Stimulated activated naive CD4-positive, alpha-beta T cell treated with Interleukin-2 at 50 U/mL for 16 hours (primary cell): ENCODE measurements at regions not wholly inside any gene's neighbourhood (a gene's known extent, or its start where the extent isn't known, plus 50 kb on each side); places are given as distances from the start of the nearest gene placed in this dataset.

Source experiments
- DNase-seq: peaks from one replicate; lab custom pipeline; 2025; lab: John Stamatoyannopoulos, UW

DNA sequence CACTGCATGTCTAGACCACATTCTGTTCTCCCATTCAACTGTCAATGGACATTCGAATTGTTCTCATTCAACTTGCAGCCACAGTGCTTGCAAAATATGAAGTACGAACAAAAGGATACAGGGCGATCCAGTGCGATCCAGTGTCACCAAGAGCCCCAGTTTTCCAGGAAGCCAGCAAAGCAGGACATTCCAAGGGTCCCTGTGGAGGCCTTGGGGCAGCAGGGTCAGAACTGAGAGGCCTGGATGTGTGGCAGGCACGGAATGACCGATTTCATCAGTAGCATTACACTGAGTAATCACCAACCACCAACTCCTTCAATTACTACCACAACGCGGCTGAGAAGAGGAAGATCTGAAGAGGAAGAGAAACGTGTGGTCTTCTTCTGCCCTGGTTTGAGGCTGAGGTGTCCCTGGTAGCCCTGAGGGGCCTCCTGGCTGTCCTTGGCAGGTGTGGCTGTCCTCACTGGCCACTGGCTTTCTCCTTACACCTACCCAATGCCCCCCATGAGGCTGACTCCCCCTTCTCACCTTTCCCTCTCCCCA, 172.7 kb upstream of the FHL2 start:
- DNase-seq: no peak

DNA sequence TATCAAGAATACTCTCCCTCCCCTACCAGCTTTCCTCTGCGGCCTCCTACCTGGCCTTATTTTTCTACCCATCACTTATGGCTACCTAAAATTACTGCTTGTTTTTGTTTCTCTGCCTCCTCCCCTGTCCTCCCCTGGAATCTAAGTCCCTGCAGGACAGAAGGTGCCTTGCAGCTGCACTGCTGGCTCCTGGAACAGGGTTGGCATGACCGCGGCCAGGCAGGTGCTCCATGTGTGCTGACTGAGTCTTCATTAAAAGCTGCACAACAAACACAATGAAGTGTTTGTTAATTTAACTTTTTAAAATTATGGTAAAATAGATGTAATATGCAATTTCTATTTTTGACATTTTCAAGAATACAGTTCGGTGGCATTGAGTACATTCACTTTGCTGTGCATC, 171.9 kb upstream of the FHL2 start:
- DNase-seq: no peak

- DNase-seq: no peak
These were observed 171.5 kb upstream of the FHL2 start for GRCh38 chr2:105570326-105570725.

DNA sequence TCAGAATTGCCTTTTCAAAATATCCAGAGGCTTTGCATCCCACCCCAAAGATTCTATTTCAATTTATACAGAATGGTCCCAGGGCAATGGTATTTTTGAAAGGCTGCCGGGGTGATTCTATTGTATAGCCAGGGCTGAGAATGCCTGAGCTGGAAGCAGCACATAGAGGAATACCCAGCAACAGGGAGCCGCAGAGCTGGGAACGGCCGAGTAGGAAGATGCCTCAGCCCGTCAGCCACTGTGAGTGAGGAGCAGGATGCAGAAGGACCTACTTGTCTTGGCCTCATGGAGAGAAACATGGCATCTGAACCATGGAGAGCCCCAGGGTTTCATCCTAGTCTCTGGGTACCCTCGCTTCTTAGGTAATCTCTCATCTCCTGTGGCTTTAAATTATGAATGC, 170.8 kb upstream of the FHL2 start:
- DNase-seq: no peak

DNA sequence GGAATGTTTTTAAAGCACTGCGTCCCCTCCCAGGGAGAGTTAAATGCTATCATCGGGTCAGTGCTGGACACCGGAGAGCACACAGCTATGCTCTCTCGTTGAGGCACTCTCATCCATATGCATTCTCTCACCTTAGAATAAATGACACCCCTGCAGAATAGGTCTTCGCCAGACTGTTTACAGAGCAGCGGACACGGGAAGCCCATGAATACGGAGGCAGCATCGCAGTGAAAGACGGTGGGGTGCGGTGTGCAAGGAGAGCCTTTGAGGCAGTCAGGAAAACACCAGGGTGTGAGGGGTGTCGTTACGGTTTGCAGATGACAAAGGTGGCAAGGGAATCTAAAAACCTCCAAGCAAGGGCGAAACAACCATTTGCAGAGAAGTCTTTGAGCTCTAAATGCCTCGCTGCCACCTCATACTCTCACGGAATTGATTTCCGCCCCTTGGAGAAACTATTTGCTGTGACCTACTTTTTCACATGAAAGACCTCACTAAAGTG, 169.2 kb upstream of the FHL2 start:
- DNase-seq: no peak

GRCh38 chr2:105563000-105563719, 164.3 kb upstream of the FHL2 start:
- DNase-seq: no peak

DNA sequence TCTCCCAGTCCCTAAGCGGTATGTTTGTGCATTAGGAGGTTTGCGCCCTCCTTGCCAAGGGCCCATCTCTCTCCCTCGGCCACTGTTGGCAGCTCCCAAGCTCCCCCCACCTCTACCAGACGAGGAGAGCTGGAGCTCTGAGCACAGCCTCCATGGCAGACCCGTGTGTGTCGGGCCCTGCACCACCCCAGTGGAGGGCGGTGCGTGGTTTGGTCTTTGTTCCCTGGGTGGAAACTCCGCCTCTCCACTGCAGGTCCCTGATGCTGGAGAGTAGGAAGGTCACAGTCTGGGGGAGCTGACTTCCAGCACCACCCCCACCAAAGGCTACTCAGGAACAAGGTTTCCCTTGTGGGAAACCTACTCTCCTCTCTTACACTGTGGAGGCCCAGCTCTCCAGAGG, 162.6 kb upstream of the FHL2 start:
- no peak for DNase-seq

- DNase-seq: no peak
These were observed 161.3 kb upstream of the FHL2 start for GRCh38 chr2:105560157-105560556.

- DNase-seq: no peak
These were observed 158.4 kb upstream of the FHL2 start for GRCh38 chr2:105557021-105557920.

DNA sequence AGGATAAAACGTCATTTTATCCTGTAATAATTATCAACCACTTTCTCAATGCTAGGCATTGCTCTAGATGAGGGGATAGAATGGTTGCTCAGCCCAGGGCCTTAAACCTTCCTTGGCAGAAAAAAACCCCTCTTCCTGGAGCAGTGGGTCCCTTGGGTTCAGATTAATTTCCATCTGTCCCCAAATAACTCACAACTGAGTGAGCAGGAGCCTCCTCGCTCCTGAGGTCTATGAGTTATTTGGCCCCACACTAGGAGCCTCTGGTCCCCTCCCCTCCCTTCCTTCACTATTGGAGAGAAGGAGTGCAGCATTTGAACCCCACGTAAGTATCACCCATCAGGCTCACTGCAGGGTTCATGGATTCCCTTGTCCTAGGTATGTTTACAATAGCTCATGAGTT, 157.5 kb upstream of the FHL2 start:
- no peak for DNase-seq

GRCh38 chr2:105554235-105554634, 155.4 kb upstream of the FHL2 start:
- DNase-seq: no peak

- DNase-seq: no peak
These were observed 154.8 kb upstream of the FHL2 start for GRCh38 chr2:105553538-105554196.

DNA sequence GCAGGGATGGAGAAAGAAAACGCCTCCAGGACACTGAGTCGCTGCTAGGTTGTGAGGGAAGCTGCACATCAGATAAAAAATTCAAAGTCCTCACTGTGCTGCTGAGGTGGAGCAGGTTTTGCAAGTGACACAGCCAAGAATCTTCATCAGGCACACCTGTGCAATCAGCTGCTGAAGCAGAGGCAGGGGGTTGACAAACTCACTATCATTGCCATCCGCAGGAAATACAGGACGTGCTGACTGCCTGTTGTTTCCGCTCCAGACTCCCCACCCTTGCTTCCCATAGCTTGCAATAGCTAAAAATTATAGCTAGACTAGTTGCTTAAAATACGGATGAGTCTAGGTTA, 147.8 kb upstream of the FHL2 start:
- no peak for DNase-seq

DNA sequence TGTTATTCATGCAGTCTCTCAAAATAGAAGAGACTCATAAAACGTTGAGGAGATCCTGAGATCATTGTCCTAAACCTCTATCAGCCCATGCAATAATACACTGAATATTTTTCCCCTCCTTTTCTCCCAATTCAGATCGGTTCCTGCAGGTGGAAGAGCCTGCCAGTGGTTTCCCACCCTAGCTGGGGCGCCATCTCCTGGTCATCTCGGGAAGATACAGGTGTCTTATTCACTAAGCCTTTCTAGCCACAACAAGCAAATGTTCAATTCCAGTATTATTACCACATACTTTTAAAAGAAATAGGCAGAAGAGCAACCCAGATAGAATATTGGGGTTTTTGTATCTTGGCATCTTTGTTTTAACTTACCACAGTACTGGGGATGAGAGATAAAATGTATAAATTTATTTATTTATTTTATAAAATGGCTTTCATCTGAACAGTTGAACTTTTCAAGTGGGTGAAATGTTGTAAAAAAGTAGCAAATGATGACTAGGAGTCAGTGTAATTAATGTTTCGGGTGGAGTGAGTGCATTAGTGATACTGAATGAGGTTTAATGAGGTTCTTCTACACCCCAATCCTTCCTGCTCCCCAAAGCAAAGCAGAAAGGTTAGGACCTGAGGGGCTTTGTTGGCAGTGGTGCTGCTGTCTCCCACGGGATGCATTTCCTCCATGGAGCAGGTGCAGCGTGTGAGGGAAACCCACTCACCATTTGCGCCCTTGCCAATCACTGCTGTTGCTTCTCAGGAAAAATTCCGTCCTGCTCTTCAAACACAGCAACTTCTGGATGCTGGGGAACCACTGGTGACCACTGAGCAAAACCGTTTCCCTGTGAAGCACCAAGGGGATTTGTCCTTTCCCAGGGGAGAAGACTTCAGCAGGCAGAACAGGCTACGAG, 147.1 kb upstream of the FHL2 start:
- DNase-seq: peak; percentile 49

DNA sequence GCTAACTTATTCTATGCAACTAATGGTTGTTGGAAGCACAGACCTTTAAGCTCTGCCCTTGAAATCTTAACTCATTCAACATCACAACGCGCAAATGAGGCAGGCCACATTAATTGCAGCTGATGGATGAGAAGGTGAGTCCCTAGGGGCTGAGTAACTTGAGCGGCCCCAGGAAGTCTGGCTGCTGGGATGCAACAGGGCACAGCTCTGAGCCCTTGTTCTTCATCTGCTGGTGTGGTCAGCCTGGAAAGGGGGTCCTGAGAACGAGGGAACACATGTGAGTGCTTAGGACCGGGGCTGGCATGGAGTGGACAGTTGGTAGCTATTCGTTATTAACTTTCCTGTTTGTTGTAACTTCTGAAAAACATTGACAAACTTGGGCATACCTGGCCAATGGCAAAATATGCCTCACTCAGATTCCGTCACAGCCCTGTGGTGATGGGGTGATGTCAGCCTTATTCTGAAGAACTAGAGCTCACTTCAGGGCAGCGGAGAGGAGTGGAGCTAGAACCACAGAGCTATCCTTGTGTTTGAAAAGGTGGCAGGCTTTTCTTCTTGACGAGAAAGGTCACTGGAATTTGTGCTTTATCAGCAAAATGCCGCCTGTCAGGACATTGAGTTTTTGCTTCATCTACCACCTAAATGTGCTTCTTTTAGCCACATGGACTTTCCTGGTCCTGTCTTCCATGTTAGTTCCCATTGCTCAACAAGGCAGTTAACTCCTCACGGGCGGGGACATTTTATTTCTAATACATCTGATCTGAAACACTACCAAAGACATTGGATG, 145.9 kb upstream of the FHL2 start:
- no peak for DNase-seq

GRCh38 chr2:105541189-105542050, 142.6 kb upstream of the FHL2 start:
- no peak for DNase-seq

DNA sequence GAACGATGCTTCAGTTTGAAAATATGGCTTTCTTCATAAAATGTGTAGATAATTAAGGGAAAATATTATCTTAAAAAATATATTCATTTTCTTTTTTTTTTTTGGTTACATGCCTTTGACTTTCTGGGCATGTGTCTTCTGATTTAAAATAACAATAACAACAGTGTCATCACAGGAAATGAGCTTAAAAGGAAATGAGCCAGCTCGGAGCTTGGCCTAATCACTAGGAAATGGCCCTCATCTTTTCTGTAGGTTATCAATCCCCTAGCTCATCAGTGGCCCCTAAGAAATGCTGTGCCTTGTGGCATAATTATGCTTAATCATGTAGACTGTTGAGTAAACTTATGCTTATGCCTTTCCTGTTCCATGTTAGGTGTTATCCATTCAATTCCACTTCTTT, 141.8 kb upstream of the FHL2 start:
- no peak for DNase-seq

DNA sequence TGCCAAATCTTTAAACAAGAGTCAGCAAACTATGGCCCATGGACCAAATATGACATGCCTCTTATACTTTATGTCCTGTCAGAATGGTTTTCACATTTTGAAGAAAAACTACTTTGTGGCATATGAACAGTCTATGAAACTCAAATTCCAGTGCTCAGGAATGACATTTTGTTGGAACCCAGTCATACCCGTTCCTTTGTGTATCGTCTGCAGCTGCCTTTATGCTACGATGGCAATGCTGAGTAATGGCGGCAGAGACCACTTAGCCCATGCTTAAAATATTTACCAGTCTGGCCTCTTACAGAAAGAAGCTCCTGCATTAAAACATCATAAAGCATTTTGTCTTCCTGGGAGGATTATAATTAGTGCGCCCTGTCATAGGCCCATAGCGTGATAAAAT, 140.5 kb upstream of the FHL2 start:
- no peak for DNase-seq

DNA sequence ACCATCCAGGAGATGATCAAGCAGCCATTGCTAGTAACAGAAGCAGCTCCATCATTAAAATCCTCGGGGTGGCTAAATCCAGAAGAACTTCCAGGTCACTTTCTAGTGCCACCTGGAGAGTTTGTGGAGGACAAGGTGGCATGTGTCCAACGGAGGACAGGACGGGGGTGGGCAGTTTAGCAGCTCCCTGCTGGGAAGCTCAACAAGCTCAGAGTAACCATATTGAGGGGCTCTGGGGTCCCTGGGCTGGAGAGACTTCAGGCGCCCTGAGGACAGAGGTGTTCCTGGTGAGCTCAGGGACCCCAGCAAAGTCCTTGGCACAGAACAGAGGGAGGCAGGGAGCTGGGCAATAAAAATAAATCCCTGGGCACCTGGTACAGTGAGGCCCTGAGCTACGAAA, 140.0 kb upstream of the FHL2 start:
- DNase-seq: no peak

DNA sequence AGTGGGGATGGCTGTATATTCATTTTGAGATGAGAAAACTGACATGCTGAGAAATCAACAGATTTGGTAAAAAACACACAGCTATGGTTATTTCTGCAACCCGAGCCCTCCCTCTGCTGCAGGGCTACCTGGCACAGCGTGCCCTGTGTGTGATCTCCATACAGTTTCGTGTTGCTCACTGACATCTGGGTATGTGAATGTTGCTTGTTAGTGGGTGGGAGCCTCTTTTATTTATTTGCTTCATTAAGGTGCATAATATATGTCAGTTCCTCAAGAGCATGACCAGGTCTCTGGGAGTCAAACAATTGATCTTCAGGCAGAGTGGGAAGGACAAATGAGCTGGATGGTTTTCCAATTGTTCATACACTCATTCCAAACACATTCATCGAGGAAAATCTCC, 139.1 kb upstream of the FHL2 start:
- no peak for DNase-seq
